D341Med (cell line): ENCODE measurements at regions not wholly inside any gene's neighbourhood (a gene's known extent, or its start where the extent isn't known, plus 50 kb on each side); places are given as distances from the start of the nearest gene placed in this dataset.
"Not testable (repeated sequence)": the region's sequence is repeated elsewhere in the genome, so short reads cannot be mapped to it uniquely, and the experiment has no call there.

ENCODE experiments used
- DNase-seq: peaks from one replicate; pipeline ENCODE4 v3.0.0; 2012; ENCODE audit warnings: low spot score

DNA sequence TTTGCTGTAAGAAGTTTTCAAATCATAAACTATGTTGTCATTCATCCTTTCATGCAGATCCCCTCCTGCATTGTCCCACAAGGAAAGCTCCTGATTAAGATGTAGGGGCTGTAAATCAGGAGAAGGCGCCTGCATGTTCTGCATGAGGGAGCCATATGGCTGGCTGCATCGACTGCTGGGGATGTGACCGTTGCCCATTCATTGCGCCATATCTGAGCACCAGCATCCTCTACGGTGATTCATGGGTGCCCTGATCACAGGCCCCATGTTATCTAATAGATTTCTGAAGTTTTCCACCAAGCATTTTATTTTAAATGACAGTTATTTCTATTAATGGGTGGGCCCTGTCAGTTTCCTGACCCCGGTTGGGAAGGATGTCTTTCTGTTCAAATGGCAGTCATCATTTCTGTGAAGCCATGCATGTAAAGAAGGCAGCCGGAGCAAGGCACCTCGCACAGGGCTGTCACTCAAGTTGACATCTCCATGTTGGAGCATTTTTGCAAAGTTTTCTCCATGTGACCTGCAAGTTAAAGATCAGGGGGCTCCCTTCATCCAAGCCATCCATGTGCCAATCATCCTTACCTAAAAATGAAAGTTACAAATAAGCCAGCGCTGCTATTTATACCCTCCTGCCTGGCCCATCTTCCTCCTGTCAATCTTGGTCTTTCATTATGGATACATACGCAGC, 128.8 kb downstream of the TEX36 start:
- no peak for DNase-seq

DNA sequence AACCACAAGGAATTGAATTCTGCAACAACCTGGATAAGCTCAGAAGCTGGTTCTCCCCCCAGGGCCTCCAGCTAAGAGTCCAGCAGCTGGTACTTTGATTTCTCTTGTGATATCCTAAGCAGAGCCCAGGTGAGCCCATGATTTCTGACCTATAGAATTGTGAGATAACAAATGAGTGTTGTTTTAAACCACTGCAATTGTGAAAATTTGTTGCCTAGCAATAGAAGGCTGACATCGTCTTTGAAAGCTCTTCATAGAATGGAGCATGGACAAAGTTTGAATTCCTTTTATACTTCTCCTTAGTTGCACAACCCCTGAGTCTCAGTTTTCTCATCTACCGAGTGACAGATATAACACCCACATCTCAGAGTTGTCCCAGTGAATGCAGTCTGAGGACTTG, 129.9 kb downstream of the TEX36 start:
- no peak for DNase-seq

DNA sequence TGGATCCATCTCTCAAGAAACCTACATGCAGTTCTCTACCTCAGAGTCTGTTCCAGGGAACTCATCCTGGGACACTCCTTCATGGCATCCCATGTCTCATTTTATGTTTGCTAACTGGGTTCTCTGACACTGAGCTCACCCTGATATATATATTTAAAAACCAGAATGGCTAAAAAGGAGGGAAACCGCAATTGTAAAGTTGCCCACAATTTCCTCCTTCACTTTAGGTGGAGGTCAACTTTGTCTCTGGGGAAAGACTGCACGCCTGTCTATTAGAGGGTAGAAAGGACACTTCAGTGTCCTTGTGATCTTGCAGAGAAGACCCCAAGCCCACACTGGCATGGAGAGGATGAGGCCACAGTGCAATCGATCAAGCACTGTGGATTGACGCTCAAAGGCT, 131.7 kb downstream of the TEX36 start:
- DNase-seq = no peak

DNA sequence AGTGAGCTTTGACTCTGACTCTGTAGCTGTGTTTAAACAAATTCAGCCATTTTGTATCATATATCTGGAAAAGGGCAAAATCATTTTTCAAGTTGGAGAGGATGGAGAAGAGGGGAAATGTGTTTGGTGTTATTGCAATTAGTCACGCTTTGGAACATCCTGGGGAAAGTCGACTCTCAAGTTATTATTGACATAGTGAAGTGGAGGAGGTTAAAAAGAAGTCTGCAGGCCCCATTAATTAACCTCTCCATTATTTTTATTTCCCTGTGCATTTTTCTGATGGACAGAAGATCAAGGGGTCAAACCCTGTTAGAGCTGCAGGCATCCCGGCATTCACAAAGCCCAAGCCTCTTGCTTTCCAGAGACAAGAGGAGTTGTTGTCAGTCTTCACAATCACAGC, 132.6 kb downstream of the TEX36 start:
- DNase-seq = no peak

DNA sequence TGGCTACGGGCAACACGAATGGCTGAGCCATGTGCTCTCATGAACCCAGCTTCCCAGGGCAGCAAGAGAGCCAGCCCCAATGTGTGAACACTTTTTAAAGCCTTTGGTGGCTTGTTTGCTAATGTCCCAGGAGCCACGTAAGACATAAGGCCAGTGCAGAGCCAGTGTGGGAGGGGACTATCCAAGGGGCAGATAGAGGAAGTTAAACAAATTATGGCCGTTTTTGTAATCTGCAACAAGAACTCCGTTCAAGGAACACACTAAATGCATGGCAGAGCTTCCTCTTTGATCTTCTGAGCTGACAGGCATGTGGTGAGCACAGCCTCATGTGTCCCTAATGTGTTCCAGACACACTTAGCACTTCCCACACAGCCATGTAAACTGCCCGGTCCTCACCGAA, 133.3 kb downstream of the TEX36 start:
- no peak for DNase-seq

DNA sequence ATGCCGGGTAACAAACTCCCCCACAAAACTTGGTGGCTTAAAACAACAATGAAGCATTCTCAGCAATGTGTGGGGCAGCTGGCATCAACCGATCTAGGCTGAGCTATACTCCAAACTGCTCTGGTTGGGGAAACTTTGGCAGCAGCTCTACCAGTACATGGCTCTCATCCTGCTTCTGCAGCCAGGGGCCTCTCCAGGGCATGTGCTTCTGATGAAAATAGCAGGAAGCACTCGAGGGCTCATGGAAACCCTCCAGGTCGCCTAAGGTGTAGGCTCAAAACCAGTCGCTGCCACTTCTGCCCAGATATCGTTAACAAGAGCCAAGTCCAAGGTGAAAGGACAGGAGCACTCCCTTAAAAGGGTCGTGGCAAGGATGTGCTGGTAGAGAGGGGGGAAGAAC, 134.1 kb downstream of the TEX36 start:
- DNase-seq = no peak

DNA sequence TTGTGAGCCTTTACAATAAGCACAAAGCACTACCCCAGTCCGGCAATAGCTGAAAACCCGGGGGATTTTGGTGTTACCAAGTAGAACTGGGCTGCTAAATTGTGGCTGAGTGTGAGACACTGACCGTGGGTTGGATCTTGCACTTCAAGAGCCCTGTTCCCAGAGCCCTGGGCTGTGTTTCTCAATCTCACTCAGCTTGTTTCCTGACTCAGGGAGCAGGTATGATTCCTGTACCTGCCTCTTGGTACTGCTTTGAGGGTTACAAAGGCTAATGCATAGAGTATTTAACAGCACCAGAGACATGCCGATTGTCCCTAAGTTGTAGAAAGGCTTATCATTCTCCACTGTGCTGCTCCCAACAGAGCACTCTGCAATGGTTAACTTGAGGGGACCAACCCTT, 134.6 kb downstream of the TEX36 start:
- no peak for DNase-seq

DNA sequence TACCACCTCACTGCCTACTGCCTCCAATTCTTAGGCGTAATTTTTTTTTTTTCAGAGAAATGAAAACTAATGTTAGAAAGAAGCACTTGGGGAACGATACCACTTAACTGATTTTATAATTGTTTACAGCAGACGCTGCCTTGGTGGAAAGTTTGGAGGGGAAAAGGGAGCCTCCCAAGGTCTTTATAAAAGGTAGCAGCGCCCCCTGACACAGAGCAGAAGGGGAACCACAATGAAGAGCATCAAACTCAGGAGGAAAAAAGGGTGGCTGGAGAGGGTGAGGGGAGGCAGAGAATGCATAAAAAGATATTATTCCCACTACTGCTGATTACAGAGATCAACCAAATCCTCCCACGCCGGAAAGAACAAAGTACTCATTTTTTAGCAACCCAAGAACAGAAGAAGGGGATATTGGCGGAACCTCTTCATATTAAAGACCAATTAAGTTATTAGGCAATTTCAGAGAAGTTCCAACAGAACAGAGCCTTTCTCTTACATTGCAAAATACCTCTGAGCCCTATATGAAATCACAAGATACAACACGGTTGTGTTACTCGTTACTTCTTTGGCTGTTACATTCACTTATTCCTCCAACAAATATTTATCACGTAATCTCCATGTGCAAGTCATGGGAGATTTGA, 135.8 kb downstream of the TEX36 start:
- no peak for DNase-seq

DNA sequence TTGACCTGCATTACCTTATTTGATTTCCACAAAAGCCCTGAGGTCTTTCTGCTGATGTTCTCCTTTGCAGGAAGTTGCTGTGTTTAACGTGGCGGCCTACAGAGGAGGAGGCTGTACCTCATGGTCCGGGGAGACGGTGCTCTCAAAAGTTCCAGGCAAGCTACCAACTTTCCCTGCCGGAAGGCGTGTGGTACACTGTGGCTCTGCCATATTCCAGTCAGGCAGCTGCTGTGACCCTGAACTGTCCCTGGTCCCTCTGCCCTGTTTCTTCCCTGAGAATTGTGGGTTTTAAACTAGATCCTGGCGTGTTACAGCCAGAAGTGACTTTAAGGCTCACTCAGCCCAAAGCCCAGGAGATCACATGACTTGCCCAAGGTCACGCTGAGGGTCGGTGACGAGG, 139.2 kb downstream of the TEX36 start:
- DNase-seq = no peak

DNA sequence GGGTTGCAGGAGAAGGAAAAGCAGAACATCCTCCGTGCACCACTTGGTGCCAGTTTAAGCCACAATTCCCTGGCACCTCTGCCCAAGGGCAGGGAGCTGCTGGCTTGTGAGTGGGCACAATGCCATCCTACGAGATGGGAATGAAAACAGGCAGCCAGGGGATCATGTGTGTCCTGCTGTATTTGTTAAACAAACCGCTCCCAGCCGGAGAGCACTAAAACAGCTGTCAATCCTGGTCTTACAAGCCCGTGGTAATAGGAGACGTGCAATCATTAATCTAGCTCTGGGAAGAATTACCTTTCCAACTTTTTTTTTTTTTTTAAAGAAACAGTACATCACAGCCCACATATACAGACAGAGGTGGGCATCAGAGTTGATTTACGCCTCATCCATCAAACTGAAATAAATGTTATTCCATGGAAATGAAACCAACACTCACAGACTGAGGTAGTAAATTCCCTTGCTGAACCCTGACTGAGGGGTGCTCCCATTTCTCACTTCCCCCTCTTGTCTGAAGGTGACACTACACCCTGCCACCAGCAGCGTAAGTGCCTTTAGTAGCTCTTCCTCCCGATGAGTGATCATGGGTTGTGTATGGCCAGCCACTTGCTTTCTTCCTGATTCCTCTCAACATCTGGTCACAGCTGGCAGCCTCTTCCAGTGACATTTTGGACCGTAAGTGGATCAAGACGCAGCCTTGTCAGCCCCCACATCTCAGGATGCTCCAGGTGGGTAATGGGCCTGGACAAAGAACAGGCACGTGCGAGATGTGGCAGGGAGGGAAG, 143.8 kb downstream of the TEX36 start:
- DNase-seq = no peak

DNA sequence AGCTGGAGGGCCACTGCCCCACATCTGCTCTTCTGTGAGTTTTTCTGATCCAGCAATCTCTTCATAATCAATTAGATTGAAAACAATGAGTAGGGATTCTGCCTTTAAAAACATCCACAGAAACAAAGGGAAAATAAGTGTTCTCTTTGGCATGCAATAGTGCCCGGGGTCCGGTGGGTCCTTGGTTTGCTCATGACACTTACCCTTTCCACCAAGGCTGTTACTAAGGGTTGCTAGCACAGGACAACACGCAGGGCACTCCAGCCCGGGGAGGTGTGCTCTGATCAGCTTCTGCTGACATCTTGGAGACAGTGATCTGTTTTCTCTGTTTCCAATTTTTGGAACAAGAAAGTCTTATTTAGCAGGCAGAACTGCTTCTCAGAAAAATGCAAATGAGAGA, 146.7 kb downstream of the TEX36 start:
- DNase-seq = no peak

DNA sequence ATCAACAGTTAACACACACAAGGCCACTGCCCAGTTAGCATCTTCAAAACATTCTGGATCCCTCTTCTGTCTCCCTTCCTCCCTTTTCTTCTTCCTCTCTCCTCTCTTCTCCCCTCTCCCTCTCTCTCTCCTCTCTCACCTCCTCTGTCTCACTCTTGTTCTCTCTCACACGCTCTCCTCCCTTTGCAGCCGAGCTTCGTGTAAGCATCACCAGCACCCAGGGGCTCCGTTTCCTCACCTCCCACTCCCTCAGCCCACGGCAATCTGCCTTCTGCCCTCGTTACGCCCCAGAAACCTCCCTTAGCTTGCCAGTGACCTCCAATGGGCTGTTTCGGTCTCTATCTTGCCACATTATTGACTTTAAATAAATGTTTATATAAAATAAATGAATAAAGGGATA, 147.4 kb downstream of the TEX36 start:
- no peak for DNase-seq

DNA sequence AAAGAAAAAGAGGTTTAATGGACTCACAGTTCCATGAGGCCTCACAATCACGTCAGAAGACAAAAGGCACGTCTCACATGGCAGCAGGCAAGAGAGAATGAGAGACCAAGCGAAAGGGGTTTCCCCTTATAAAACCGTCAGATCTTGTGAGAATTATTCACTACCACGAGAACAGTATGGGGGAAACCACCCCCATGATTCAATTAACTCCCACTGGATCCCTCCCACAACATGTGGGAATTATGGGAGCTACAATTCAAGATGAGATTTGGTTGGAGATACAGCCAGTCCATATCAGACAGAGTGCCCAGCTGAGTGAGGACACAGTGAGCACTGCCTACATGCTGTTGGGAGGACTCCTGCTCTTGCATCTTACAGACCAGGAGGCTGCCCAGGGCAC, 148.4 kb downstream of the TEX36 start:
- no peak for DNase-seq

DNA sequence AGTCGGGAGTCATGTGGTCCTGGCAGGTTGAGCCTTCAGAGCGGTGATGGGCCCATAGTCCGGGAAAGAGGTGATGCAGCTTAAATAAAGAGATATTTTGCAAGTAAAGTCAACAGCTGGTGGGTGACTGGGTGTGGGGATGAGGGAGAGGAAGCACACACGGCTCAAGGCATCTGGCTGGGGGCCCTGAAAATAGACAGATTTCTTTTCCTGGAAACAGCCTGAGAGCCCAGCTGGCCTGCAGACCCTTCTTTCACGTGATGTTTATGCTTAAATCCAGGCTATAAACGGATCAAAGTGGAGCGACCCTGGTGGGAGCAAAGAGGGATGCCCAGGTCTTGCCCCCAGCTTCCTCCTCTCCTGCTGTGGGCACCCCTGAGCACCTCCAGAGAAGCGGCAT, 149.1 kb downstream of the TEX36 start:
- no peak for DNase-seq

DNA sequence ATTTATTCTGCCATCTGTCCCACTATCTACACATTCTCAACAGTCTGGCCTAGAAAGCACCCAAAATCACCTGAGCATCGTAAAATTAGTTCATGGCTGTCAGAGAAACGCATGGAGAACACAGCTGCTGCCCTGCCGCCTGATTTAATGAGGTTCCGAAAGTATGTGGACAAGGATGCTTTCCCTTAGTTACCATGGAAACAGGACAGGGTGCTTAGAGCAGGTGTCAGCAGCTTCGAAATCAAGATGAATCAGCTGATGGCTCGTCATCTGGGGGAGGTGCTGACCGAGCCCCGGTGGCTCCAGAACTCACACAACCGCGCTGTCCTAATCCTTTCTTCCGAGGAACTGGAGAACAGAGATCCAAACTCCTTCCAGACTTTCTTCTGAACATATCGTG, 151.5 kb downstream of the TEX36 start:
- DNase-seq = no peak

DNA sequence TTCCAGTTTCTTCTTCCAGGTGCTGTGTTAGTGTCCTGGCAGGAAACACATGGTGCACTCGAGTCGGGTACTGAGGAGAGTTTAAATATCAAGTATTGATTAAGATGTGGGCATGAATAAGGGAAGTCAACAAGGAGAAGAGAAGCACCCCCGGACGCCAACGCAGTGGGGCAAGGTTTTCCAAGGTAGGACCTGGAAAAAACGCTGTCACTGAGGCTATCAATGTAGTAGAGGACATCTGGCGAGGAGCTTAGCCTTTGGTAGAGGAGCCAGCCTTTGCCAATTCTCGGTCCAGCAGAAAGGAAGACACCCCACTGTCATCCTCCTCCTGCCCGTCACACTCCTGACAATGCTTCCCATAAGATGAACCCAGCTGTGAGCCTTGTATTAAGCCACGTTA, 159.6 kb downstream of the TEX36 start:
- DNase-seq = no peak

DNA sequence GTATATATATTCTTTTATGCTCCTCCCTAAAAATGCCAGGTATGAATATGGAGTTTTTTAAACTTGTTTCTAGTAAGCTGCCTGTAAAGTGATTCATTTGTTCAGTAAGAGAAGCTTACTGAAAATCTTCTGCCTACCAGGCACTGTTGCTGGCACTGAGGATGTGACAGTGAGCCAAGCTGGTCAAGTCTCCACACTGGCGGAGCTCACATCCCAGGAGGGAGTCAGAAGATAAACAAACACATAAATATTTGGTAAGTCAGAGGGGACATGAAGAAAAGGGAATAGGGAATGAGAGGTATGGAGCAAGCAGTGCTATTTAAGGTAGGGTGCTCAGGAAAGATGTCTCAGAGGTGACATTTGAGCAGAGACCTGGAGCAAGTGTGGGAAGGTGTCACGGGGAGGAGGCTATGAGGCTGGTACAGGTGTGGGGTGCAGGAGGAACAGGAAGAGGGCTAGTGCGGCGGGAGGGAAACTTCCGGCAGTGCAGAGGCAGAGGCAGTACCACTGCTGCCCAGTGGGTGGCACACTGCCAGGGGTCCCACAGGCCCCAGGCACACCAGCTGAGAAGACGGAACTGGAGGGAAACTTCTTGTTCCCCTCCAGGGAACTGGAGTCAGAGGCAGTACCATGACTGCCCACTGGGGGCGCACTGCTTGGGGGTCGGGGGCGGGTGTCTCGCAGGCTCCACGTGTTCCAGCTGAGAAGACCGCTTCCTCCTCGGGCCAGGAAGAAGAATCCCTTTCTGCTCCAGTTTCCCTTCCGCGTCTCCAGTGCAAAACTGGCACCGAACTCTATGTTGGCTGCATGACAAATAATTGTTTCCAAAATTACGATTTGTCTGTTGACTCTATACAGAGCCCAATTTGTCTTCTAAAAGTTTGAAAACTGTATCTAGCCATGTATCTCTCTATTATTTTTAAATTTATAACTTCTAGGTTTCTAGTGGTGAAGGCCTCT, 161.0 kb downstream of the TEX36 start:
- DNase-seq = peak; percentile 36

DNA sequence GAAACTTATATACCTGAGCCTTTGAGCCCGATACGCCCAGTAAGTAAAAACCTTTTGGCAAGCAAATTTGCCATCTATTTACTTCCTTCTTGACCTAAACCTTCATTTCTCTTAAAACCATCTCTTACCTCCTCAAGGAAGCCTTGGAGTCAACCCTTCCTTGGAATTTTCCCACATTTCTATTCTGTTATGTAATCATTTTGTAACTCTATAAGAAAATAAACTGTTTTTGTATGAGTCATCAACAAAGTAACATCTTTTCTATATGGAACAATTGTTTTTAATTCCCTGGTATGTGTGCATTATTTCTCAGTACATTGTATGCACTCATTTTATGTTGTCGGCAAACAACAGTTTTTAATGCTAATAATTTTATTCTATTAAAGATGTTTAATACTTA, 162.0 kb downstream of the TEX36 start:
- DNase-seq = no peak

DNA sequence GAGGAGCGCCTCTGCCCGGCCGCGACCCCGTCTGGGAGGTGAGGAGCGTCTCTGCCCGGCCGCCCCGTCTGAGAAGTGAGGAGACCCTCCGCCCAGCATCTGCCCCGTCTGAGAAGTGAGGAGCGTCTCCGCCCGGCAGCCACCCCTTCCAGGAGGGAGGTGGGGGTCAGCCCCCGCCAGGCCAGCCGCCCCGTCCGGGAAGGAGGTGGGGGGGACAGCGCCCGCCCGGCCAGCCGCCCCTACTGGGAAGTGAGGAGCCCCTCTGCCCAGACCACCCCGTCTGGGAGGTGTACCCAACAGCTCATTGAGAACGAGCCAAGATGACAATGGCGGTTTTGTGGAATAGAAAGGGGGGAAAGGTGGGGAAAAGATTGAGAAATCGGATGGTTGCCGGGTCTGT, 164.6 kb downstream of the TEX36 start:
- DNase-seq = not testable (repeated sequence)

DNA sequence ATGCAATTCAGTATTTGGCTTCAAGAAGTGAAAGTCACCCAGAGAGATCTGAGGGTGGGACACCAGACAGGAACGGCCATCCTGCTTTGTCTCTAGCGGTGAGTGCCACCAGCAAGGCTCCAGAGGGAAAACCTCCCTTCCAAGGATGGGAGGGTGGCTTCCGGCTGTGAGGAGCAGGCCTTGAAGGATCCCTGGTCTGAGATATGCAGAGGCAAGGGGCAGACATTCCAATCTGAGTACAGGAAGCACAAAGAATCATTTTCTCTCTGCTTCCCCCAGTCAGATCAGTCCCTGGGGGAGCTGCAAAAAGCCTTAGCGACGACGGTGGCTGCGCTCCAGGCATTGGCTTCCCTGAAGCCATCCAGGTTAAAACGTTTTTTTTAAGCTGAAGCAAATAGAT, 167.4 kb downstream of the TEX36 start:
- DNase-seq = no peak

DNA sequence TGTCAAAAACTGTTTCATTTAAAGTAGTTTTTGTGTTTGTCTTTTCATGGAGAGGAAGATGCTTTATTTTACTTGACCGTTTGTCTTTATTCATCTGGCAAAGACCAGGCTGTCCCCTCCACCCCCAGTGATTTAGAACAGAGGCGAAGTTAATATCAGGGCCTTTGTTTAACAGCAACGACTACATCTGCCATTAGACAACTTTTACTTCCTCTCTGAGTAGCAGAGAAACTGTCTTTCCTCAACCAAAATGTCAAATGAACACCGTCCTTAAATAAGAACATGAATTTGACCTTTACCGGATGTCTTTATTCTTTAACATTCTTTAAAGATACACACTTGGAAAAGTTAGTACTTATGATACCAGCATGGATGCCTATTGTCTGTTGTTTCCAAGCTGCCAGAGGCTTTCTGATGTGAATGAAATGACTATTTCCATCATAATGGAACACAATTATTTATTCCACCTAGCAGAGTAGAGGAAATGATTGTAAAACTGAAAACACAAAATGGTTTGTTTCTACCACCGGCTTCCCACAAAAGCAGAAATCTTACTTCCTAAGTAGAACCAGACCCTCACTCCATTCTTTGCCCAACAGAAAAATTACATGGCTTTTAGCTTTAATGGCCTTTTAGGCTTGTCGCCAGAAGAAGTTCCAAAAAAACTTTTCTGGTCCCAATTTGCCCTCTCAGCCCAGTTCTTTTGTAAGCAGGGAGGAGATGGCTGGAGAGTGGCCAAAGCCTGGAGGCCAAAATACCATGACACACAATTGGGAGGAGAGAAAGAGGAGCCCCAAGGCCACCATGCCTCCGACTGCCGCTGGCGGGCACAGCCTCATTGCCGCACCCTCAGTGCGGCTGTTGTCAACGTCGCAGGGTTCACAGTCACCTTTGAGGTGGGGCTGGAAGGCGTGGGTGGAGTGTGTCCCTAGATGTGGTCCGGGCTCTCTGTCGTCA, 168.5 kb downstream of the TEX36 start:
- DNase-seq = no peak
